HAP-1 (cell line): ENCODE measurements at regions not wholly inside any gene's neighbourhood (a gene's known extent, or its start where the extent isn't known, plus 50 kb on each side); places are given as distances from the start of the nearest gene placed in this dataset.
A peak's percentile ranks its signal among the peaks of the same experiment; 100 is the strongest.

Experiments used
- DNase-seq, 2 experiments: peaks; one replicate each; pipeline ENCODE4 v3.0.0-alpha.2; 2016 to 2020; ENCODE audit warnings: low spot score in 2 of 2
- H3K27me3 ChIP-seq: fragments of 250-450 bp; sonication (Bioruptor Pico); 2 replicates; pipeline ENCODE4 v1.5.1; 2020; ENCODE audit warnings: low read depth, mild to moderate bottlenecking, moderate library complexity
- H3K36me3 ChIP-seq: fragments of 250-450 bp; sonication (Bioruptor Pico); replicated peaks from 2 replicates; pipeline ENCODE4 v1.5.1; 2020; ENCODE audit warnings: mild to moderate bottlenecking
- H3K4me1 ChIP-seq: fragments of 250-450 bp; sonication (Bioruptor Pico); 2 replicates; pipeline ENCODE4 v1.5.1; 2020; ENCODE audit warnings: mild to moderate bottlenecking
- H3K4me3 ChIP-seq: fragments of 250-450 bp; sonication (Bioruptor Pico); 2 replicates; pipeline ENCODE4 v1.5.1; 2020; ENCODE audit warnings: mild to moderate bottlenecking, moderate library complexity
- H3K9me3 ChIP-seq: fragments of 250-450 bp; sonication (Bioruptor Pico); 2 replicates; pipeline ENCODE4 v1.5.1; 2020; ENCODE audit warnings: mild to moderate bottlenecking, moderate library complexity
- in situ Hi-C: fragments of 300-500 bp; cut with MboI; formaldehyde crosslinking; loops from 3 replicates; pipeline ENCODE4 v1.14.3; 2020; ENCODE audit warnings: low sequenced_read_pairs, inconsistent platforms, mixed read lengths

DNA sequence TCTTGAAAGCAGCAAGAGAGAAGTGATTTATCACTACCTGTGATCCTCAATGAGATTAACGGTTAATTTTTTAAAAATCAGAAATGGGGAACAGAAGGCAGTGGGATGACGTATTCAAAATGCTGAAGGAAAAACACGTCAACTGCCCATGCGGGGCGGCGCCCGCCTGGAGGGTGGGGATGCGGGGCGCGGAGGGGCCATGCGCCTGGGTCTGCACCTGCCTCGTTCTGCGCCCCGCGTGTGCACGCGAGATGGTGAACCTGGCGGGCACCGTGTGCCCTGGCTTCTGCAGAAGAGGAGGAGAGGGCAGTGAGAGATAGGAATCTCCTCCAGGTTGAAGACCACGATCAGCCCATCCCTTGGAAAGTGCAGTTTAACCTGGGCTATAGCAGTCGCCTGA is 79.3 kb upstream of the ZNF32 start:
- in situ Hi-C loops = no loop called here
- no peaks in the 10 kb centered on the region for H3K9me3 ChIP-seq
- H3K27me3 ChIP-seq = no peaks in the 10 kb centered on the region

DNA sequence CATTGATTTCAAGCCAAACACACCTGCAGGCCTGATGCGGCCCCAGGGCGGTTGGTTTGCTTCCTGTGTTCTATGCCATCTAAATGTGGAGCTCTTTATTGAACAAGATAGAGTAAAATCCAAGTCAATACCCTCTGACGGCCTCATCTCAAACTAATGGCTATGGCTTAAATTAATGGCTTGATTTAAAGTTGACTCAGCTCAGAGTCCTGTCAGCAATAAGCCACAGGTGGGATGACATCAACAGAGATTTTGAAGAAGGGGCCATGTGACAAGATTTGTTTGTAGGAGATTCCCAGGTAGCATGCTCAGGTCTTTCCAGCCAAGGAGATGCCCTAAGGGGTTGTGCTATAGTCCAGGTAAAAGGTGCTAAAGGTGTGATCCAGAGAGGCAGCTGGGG is 66.7 kb upstream of the ZNF32 start:
- Histone ChIP-seq H3K27me3 (no peaks in the 10 kb centered on the region), H3K4me3 (no peak overlapping the region), H3K36me3 (no peaks in the 10 kb centered on the region), H3K4me1 (no peaks in the 10 kb centered on the region), H3K9me3 (no peaks in the 10 kb centered on the region)
- in situ Hi-C loops = no loop called here
- DNase-seq = no peak

More for the DNA sequence above, 79.3 kb upstream of the ZNF32 start:
- Histone ChIP-seq H3K4me1 (no peaks in the 10 kb centered on the region), H3K4me3 (no peak overlapping the region), H3K36me3 (no peaks in the 10 kb centered on the region)
- DNase-seq = no peak

DNA sequence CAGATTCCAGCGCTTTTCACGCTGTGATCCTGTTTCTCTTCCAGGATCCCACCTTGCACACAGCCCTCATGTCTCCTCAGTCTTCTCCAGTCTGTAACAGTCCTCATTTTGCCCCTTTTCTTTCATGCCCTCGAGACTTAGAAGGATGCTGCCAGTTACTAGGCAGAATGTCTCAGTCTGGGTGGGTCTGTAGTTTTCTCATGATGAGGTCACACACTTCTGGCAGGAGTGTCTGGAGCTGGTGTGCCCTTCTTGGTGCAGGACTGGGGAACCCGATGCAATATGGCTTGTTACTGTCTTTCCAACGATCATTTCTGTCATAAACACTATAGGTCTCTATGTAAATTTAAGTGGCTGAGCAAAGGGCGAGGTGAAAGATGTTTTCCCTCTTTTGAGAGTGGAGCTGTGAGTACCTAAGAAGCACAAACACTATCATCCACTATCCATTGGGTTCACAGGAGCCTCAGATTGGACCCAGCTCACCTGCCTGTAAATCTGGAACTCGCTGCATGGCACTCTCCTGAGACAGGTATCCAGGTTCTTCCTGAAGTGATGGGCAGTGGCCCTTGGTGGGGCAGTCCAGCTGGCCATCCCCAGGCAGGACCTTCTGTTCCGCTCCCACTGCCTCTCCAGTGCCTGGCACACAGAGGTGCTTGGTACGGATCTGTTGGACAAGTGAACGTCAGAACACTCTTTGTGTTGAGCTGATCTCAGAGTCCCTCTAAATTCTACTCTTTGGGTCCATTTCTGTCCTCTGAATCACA is 64.3 kb upstream of the ZNF32 start:
- Histone ChIP-seq H3K9me3 (no peaks in the 10 kb centered on the region), H3K36me3 (no peaks in the 10 kb centered on the region), H3K4me3 (no peak overlapping the region), H3K4me1 (no peaks in the 10 kb centered on the region), H3K27me3 (no peaks in the 10 kb centered on the region)
- DNase-seq = no peak
- in situ Hi-C loops = no loop called here

DNA sequence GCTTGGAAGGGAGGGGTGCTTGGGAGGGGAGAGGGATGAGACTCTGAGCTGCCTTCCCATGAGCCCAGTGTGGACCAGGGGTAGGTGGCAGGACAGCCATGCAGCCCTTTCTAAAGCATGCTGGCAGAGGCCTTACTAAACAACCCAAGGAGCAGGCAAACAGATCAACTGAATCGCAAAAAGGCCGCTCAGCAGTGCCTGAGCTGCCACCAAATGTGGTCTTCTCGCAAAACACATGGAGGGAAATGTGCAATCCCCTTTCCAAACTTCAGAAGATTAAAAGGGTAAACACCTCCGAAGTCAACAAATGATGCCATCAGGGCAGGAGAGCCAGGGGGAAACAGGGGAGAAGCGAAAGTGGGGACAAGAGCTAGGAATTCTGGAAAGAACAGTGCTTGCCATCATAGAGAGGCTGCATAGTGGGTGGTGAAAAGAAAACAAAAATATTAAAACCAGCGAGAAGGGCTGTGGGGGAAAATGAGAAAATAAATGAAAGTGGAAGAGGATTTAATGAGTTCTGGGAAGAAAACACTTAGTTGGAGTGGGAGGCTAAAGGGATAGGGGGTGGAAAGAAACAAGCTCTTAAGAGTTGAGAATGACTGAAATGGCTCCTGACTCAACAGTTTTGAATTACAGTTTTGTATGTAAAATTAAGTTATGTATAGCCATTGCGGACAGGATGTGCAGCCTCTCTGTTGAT is 62.2 kb upstream of the ZNF32 start:
- in situ Hi-C loops = no loop called here

DNA sequence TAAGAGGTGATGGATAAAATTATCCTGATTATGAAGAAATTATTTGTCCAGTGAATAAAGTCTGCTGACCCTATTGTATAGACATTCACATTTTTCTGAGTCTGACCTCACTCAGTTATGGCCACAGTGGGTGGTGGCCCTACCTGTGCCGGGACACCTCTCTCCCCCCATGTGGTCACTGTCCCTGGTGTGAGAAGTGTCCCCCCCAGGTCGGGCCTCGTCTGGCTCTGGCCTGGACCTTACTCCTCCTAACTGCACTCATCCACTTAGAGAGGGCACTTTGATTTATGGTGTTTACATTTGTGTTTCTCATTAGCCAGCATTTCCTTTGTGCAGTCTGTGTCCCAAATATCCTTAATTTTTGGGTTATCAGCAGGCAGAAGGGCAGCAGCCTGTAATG is 59.6 kb upstream of the ZNF32 start:
- no peaks in the 10 kb centered on the region for H3K9me3 ChIP-seq
- H3K36me3 ChIP-seq = no peaks in the 10 kb centered on the region
- DNase-seq = no peak
- H3K4me3 ChIP-seq = no peak overlapping the region
- no peaks in the 10 kb centered on the region for H3K4me1 ChIP-seq
- no peaks in the 10 kb centered on the region for H3K27me3 ChIP-seq
- in situ Hi-C loops = no loop called here

More for the DNA sequence above, 62.2 kb upstream of the ZNF32 start:
- Histone ChIP-seq H3K36me3 (no peaks in the 10 kb centered on the region), H3K27me3 (no peaks in the 10 kb centered on the region), H3K4me1 (no peaks in the 10 kb centered on the region), H3K9me3 (no peaks in the 10 kb centered on the region), H3K4me3 (no peak overlapping the region)
- DNase-seq = no peak

DNA sequence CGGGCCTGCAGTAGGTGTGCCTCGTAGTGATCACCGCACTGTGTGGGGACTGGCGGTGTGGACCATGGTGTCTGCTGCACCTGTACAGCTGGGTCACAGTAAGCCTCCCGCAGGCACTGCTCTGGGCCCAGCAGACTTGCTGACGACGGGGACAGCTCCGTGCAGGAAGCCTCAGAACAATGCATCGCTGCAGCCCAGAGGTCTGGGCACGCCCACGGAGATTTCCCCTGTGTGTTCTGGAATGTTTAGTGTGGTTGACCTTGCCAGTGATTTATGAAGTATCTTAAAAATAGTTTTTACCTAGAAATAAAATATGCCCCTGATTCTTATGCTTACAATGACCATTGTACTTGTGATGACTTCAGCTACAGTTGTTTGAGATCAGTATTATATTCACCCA is 59.1 kb upstream of the ZNF32 start:
- H3K9me3 ChIP-seq = no peaks in the 10 kb centered on the region
- H3K4me3 ChIP-seq = no peak overlapping the region
- no peaks in the 10 kb centered on the region for H3K36me3 ChIP-seq
- no peaks in the 10 kb centered on the region for H3K27me3 ChIP-seq
- in situ Hi-C loops = no loop called here
- DNase-seq = peak in 1 of 2 experiments; percentile 21
- no peaks in the 10 kb centered on the region for H3K4me1 ChIP-seq

DNA sequence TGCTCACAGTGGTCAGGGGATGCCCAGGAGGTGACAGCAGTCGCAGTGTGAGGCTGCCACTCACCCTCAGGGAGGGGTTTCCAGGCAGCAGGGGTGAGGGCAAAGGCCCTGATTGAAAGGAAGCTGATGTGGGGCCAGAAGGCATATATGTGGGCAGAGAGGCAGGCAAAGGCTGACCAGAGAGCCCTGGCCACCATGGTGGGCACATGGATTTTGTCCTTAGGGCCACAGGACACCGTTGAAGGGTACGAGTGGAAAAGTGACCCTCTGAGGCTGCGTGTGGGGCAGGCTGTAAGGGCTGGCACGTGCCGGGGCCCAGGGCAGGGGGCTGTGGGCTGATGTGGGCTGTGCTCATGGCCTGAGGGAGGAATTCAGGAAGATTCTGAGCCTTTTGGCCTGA is 57.5 kb upstream of the ZNF32 start:
- Histone ChIP-seq H3K9me3 (no peaks in the 10 kb centered on the region), H3K4me3 (no peak overlapping the region), H3K27me3 (no peaks in the 10 kb centered on the region), H3K4me1 (no peaks in the 10 kb centered on the region), H3K36me3 (no peaks in the 10 kb centered on the region)
- DNase-seq = no peak
- in situ Hi-C loops = no loop called here

DNA sequence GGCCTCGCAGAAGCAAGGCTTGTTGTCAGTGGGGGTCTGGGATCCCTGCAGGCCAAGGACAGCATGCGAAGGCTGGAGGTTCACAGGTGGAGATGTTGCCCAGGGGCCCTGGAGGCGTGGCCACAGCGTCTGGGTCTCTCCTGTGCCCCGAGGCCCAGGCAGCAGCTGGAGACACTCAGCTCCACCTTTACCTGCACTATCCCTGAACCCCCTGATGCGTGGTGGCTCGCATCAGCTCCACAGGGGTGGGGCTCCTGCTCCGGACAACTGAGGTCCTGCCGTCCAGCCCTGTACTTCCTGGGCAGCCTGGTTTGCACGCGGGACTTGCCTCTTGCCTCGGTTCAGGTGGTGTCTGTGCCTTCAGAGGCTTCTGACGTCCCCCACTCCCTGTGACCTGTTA is 54.6 kb upstream of the ZNF32 start:
- Histone ChIP-seq H3K36me3 (no peaks in the 10 kb centered on the region), H3K4me1 (no peaks in the 10 kb centered on the region), H3K27me3 (no peaks in the 10 kb centered on the region), H3K9me3 (no peaks in the 10 kb centered on the region), H3K4me3 (no peak overlapping the region)
- in situ Hi-C loops = no loop called here
- DNase-seq = no peak

DNA sequence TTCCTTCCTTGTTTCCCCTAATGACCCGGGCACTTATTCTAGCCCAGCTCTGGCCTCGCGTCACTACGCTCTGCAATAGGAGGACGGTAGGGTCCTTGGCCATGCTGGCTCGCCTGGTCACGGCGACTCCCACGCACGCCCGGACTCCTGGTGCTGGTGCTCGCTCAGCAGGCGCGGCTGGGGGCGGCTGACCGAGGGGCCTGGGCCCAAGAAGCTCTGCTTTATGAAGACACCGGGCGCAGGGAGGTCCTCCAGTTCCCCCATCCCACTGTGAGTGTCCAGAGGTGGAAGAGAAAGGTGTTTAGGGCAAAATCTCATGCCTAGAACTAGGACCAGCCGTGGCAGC is 54.2 kb upstream of the ZNF32 start:
- no peak for DNase-seq
- Histone ChIP-seq H3K4me3 (no peak overlapping the region), H3K27me3 (no peaks in the 10 kb centered on the region), H3K36me3 (no peaks in the 10 kb centered on the region), H3K4me1 (no peaks in the 10 kb centered on the region), H3K9me3 (no peaks in the 10 kb centered on the region)
- in situ Hi-C loops = no loop called here

DNA sequence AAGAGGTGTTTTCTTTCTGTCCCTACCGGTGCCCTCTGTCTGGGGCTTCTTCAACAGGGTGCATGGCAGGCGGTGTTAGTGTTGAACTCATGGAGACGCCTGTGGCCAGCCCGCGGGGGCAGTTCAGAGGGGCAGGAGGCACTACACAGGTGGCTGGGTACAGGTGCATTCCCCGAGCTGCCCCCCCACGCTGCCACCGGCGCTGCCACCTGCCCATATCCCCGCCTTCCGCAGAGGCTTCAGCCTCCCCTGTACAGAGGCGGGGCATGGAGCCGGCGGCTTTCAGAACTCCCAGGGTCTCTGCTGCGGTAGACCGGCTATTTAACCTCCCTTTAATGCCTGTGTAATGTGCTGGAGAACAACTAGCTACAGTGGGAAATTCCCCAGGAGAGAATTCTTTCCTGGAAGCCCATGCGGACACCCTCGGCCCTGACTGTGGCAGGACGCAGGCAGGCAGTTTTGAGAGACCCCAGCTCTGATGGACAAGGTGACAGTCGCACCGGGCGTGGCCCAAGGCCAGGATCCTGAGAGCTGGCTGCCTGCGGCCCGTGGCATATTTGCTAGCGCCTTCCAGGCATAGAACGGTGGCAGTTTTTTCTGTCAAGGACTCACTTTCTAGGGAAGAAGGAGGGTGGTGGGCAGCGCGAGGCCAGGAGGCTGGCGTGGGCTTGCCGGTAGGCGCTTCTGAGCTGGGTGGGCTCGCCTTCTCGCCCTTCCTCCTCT is 53.7 kb upstream of the ZNF32 start:
- in situ Hi-C loops = no loop called here
- no peaks in the 10 kb centered on the region for H3K36me3 ChIP-seq
- no peaks in the 10 kb centered on the region for H3K27me3 ChIP-seq
- no peak for DNase-seq
- H3K4me1 ChIP-seq = no peaks in the 10 kb centered on the region
- H3K9me3 ChIP-seq = no peaks in the 10 kb centered on the region
- H3K4me3 ChIP-seq = no peak overlapping the region

DNA sequence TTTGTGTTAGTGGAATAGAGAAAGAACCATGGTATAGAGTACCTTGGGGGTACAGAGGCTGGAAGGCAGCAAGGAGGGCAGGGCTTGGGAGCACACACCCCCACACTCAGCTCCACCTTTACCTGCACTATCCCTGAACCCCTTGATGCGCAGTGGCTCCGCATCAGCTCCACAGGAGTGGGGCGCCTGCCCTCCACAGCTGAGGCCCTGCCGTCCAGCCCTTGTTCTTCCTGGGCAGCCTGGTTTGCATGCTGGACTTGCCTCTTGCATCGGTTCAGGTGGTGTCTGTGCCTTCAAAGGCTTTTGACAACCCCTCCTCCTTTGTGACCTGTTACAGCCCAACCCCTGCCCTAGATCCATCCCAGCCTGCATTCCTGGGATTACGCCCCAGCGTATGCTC is 52.6 kb upstream of the ZNF32 start:
- Histone ChIP-seq H3K27me3 (no peaks in the 10 kb centered on the region), H3K4me3 (no peak overlapping the region), H3K9me3 (no peaks in the 10 kb centered on the region), H3K4me1 (no peaks in the 10 kb centered on the region), H3K36me3 (no peaks in the 10 kb centered on the region)
- DNase-seq = no peak
- in situ Hi-C loops = no loop called here

DNA sequence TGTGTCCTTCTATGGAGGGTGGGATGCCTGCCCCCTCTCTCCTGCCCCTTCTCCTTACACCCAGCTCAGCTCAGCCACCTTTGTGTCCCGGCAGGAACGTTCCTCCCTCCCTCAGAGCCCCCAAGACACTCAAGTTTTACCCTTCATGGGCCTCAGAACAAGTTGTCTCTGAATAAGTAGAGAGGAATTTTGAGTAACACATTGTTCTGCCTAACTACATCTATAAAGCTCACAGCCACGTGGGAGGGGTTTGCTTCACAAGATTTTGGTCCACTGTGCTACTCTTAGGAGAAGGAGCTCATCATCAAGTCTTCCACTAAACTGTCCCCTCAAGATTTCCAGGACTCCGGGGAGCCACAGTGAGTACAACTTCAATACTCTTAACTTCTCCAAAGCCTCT is 51.6 kb upstream of the ZNF32 start:
- Histone ChIP-seq H3K4me3 (no peak overlapping the region), H3K27me3 (no peaks in the 10 kb centered on the region), H3K4me1 (no peaks in the 10 kb centered on the region), H3K36me3 (no peaks in the 10 kb centered on the region), H3K9me3 (no peaks in the 10 kb centered on the region)
- DNase-seq = no peak
- in situ Hi-C loops = no loop called here

DNA sequence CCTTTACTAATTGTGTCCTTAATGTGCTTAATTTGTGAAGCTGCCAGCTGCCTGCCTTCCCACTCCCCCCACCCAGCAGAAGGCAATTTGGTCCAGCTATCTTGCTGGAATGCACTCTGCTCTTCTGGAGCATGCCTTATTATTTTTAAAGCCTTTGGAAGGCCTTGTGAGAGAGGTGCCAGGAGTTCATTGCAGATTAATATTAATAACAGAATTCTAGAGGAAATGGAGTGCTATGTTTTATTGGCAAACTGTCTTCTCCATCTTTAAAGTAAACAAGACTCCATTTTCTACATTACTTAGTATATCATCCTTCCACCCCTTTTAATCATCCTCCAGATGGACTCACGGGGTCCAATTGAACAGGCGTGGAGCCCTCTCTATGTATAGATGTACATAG is 50.8 kb upstream of the ZNF32 start:
- DNase-seq = no peak
- no peaks in the 10 kb centered on the region for H3K36me3 ChIP-seq
- in situ Hi-C loops = no loop called here
- no peaks in the 10 kb centered on the region for H3K9me3 ChIP-seq
- H3K4me3 ChIP-seq = no peak overlapping the region
- H3K27me3 ChIP-seq = no peaks in the 10 kb centered on the region
- no peaks in the 10 kb centered on the region for H3K4me1 ChIP-seq
